Esophagus squamous epithelium (tissue), 5 donors: ENCODE measurements at regions not wholly inside any gene's neighbourhood (a gene's known extent, or its start where the extent isn't known, plus 50 kb on each side); places are given as distances from the start of the nearest gene placed in this dataset.

Source experiments
- DNase-seq: peaks from one replicate; lab custom pipeline; 2025; lab: John Stamatoyannopoulos, UW
- H3K27ac ChIP-seq, 4 donors: fragments of 200-600 bp; sonication (generic); one replicate each; pipeline ENCODE4 v1.5.1; 2016 to 2019; ENCODE audit warnings: mild to moderate bottlenecking in 1 of 4
- H3K27me3 ChIP-seq, 4 donors: fragments of 200-600 bp; sonication (generic); 1 replicate in 3 of 4; 2 replicates in 1 of 4; pipeline versions ENCODE4 v1.5.1 to v1.6.0; 2017 to 2021; ENCODE audit warnings: antibody characterized with exemption in 1 of 4
- H3K36me3 ChIP-seq, 3 donors: fragments of 200-600 bp; sonication (generic); one replicate each; pipeline ENCODE4 v1.5.1; 2016 to 2019
- H3K4me1 ChIP-seq, 3 donors: fragments of 200-600 bp; sonication (generic); one replicate each; pipeline ENCODE4 v1.5.1; 2017 to 2019
- H3K4me3 ChIP-seq, 4 donors: fragments of 200-600 bp; sonication (generic); 1 replicate in 3 of 4; 2 replicates in 1 of 4; pipeline ENCODE4 v1.5.1; 2016 to 2019; ENCODE audit warnings: mild to moderate bottlenecking in 2 of 4, moderate library complexity in 1 of 4
- H3K9me3 ChIP-seq, 3 donors: fragments of 200-600 bp; sonication (generic); one replicate each; pipeline ENCODE4 v1.5.1; 2016 to 2019
- POLR2A ChIP-seq, 4 donors: fragments of 450-650 bp; IDR thresholded peaks; one replicate each; pipeline ENCODE4 v1.6.1; 2017; ENCODE audit warnings: antibody characterized with exemption in 4 of 4, mild to moderate bottlenecking in 4 of 4, moderate library complexity in 3 of 4
- WGBS, 2 donors: methylation state at CpG; one replicate each; pipeline ENCODE4 v1.1.5; 2018; 5-methylcytosine and 5-hydroxymethylcytosine counted together
- intact Hi-C: fragments of 100-400 bp; cut with DNase I; formaldehyde crosslinking; loops from one replicate; pipeline ENCODE4 v1.15.0; 2022
- TF ChIP-seq, protein P1 (sequence below), 6 experiments: fragments of 450-650 bp in 4 of 6; fragments of 200-600 bp in 2 of 6; sonication (generic) in 2 of 6; IDR thresholded peaks; one replicate each; pipeline ENCODE4 v1.5.1; 2016 to 2019; ENCODE audit warnings: antibody characterized with exemption in 6 of 6, mild to moderate bottlenecking in 4 of 6, moderate library complexity in 4 of 6
- donor health status: DM: yes; HTN: yes; CAD: no.

DNA sequence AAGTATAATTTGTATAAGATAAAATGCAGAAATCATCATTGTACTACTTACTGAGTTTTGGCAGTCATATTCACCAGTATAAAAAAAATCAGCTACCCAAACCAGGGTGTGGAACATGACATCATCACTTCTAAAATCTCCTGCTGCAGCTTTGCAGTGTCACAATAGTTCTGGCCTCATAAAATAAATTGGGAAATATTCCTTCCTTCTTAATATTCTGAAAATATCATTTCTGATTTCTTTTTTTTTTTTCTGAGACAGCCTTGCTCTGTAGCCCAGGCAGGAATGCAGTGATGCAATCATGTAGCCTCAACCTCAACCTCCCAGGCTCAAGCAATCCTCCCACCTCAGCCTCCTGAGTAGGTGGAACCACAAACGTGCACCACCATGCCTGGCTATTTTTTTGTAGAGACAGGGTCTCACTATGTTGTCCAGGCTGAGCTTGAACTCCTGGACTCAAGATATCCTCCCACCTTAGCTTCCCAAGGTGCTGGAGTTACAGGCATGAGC is 101.4 kb downstream of the TMEM18 start:
- Histone ChIP-seq H3K4me1 (no peaks in the 10 kb centered on the region), H3K9me3 (peaks cover 0 to 21% (median 0%) of the 10 kb centered on the region in 3 donors), H3K27me3 (peaks cover 0 to 47% (median 0%) of the 10 kb centered on the region in 4 donors), H3K36me3 (no peaks in the 10 kb centered on the region), H3K4me3 (no peak overlapping the region), H3K27ac (peak overlapping the region in 1 of 4 donors; percentile 36)
- TF ChIP-seq, protein P1, sequence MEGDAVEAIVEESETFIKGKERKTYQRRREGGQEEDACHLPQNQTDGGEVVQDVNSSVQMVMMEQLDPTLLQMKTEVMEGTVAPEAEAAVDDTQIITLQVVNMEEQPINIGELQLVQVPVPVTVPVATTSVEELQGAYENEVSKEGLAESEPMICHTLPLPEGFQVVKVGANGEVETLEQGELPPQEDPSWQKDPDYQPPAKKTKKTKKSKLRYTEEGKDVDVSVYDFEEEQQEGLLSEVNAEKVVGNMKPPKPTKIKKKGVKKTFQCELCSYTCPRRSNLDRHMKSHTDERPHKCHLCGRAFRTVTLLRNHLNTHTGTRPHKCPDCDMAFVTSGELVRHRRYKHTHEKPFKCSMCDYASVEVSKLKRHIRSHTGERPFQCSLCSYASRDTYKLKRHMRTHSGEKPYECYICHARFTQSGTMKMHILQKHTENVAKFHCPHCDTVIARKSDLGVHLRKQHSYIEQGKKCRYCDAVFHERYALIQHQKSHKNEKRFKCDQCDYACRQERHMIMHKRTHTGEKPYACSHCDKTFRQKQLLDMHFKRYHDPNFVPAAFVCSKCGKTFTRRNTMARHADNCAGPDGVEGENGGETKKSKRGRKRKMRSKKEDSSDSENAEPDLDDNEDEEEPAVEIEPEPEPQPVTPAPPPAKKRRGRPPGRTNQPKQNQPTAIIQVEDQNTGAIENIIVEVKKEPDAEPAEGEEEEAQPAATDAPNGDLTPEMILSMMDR (IDR thresholded peaks at IDR 0.05): no peak
- TF ChIP-seq POLR2A (IDR thresholded peaks at IDR 0.05): no peak
- intact Hi-C loops: no loop called here
- DNase-seq: no peak
- 54 to 79% methylated on average over 1 of the region's 1 CpG for WGBS, 2 donors

DNA sequence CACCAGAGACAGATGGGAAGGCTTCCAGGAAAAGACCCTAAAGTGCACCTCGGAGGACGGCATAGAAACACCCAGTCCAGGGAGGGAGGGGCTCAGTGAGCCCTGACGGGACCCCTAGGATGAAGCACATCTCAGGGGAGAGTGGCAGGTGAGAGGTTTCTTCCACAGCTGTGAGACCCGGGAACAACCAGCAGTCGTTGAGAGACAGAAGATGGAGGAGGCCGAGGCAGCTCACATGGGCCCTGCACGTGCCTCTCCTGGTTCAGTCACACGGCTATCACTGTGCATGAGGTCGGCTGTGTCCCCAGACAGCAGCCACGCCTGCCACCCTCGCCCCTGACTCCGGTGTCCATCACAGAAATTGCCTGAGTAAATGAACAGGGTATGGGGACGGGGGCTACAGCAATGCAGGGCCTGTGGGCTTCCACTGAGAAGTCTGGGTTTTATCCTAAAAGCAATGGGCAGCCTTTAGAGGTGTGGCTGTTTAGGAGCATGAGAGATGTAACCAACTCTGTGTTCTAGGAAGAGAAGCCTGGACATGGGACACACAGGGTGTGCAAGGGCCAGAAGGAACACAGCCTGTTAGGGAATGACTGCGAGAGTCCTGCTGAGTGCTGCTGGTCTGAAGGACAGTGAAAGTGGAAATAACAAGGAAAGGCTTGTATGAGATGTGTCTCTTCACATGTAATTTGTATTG is 102.0 kb downstream of the TMEM18 start:
- DNase-seq: no peak
- intact Hi-C loops: no loop called here

DNA sequence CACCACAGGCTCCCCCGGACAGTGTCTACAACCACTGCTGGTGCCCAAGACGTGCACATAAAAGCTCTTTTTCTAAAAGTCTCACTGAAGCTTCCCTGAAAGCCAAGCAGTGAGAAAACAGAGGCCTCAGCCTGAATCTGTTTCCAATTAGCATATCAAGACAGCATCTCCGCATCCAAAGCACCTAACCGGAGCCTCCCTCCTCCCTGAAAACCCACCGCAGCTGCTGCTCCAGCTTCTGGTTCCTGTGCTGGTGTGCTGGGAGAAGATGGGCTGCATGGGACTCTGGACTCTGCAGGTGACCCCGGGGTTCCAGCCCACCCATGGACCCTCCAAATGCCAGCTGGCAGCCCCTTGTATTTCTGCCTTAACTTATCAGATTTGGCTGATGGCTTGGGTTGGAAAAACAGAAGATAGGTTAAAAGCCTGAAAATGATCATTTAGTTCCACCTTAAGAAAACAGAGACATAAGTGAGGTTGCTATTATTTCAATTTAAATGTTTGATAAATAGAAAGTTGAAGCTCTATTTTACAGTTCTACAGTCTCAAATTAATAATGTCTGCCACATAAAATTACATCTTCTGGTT is 103.3 kb downstream of the TMEM18 start:
- TF ChIP-seq, protein P1 (IDR thresholded peaks at IDR 0.05): no peak
- TF ChIP-seq POLR2A (IDR thresholded peaks at IDR 0.05): no peak
- intact Hi-C loops: no loop called here
- Histone ChIP-seq H3K9me3 (peaks cover 0 to 21% (median 0%) of the 10 kb centered on the region in 3 donors), H3K4me1 (peaks cover 0 to 5% (median under 1%) of the 10 kb centered on the region in 3 donors), H3K4me3 (no peak overlapping the region), H3K36me3 (no peaks in the 10 kb centered on the region), H3K27me3 (peaks cover 0 to 46% (median 0%) of the 10 kb centered on the region in 4 donors), H3K27ac (no peak overlapping the region)
- WGBS, 2 donors: 65 to 71% methylated on average over 3 to 5 of the region's 6 CpGs
- DNase-seq: no peak

More for the DNA sequence above, 102.0 kb downstream of the TMEM18 start:
- Histone ChIP-seq H3K4me1 (no peaks in the 10 kb centered on the region), H3K4me3 (no peak overlapping the region), H3K9me3 (peaks cover 0 to 21% (median 0%) of the 10 kb centered on the region in 3 donors), H3K27ac (peak overlapping the region in 1 of 4 donors; percentile 36), H3K27me3 (peaks cover 0 to 47% (median 0%) of the 10 kb centered on the region in 4 donors), H3K36me3 (no peaks in the 10 kb centered on the region)
- WGBS, 2 donors: 69 to 82% methylated on average over 6 to 14 of the region's 14 CpGs
- TF ChIP-seq, protein P1 (IDR thresholded peaks at IDR 0.05): no peak
- TF ChIP-seq POLR2A (IDR thresholded peaks at IDR 0.05): no peak

DNA sequence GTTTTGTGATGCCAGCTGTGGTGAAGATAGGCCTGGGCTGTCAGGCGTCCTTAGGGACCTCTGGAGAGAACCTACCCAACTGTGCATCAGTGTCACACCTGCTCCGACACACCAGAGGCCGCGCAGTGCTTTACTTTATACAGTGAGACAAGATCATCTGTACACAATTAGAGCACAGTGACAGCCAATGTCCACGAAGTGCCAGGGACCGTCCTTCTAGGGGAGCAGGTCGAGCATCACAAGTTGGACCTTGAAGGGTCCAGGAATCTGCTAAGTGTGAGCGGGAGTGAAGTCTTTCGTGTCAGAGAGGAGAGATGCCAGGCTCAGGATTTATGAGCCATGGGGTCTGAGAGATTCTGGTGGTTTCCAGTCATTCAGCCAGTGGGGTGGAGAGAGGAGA is 104.2 kb downstream of the TMEM18 start:
- WGBS, 2 donors: 78 to 88% methylated on average over 8 to 9 of the region's 9 CpGs
- H3K4me3 ChIP-seq: no peak overlapping the region
- H3K36me3 ChIP-seq: no peaks in the 10 kb centered on the region
- peaks cover 0 to 49% (median 0%) of the 10 kb centered on the region in 4 donors for H3K27me3 ChIP-seq
- peaks cover 0 to 21% (median 0%) of the 10 kb centered on the region in 3 donors for H3K9me3 ChIP-seq
- H3K27ac ChIP-seq: no peak overlapping the region
- intact Hi-C loops: no loop called here
- H3K4me1 ChIP-seq: peaks cover 0 to 13% (median 7%) of the 10 kb centered on the region in 3 donors
- TF ChIP-seq, protein P1 (IDR thresholded peaks at IDR 0.05): no peak
- TF ChIP-seq POLR2A (IDR thresholded peaks at IDR 0.05): no peak
- DNase-seq: no peak

DNA sequence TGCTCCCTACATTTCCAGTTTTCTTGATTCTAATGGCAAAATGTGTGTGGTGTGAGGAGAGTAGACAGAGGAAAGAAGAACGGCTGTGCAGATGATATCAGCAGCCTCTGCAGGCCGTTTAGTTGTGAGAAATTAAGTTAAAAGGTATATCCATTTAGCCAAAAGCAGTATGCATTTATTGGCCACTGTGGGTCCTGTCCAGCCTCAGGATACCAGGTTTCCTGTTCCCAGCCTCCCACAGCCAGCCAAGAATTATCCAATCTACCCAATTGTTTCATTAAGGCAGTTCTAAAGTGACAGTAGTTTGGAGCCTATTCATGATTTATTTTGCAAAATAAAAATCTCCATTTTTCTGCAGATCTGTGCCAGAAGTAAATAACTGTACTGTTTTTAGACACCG is 107.5 kb downstream of the TMEM18 start:
- H3K9me3 ChIP-seq: peaks cover 0 to 12% (median 0%) of the 10 kb centered on the region in 3 donors
- WGBS, 2 donors: 67 to 68% methylated on average over 3 of the region's 3 CpGs
- no peaks in the 10 kb centered on the region for H3K36me3 ChIP-seq
- H3K4me3 ChIP-seq: no peak overlapping the region
- H3K27me3 ChIP-seq: peaks cover 0 to 82% (median 0%) of the 10 kb centered on the region in 4 donors
- TF ChIP-seq, protein P1 (IDR thresholded peaks at IDR 0.05): no peak
- TF ChIP-seq POLR2A (IDR thresholded peaks at IDR 0.05): no peak
- H3K27ac ChIP-seq: no peak overlapping the region
- H3K4me1 ChIP-seq: peaks cover 0 to 23% (median 7%) of the 10 kb centered on the region in 3 donors
- intact Hi-C loops: no loop called here
- no peak for DNase-seq
